Progenitor cell of endocrine pancreas (in vitro differentiated cells): ENCODE measurements at regions not wholly inside any gene's neighbourhood (a gene's known extent, or its start where the extent isn't known, plus 50 kb on each side); places are given as distances from the start of the nearest gene placed in this dataset.
A peak's percentile ranks its signal among the peaks of the same experiment; 100 is the strongest.

Experiments used
- DNase-seq: peaks from one replicate; pipeline ENCODE4 v3.0.0; 2021; ENCODE audit warnings: low spot score; ENCODE audit not compliant: unreplicated experiment
- H3K27ac Mint-ChIP-seq: 2 replicates; pipeline ENCODE4 v1.8.0; 2021; ENCODE audit warnings: mild to moderate bottlenecking, moderate library complexity, mixed read lengths
- H3K27me3 Mint-ChIP-seq: 2 replicates; pipeline ENCODE4 v1.8.0; 2021; ENCODE audit warnings: mixed read lengths
- H3K36me3 Mint-ChIP-seq: 2 replicates; pipeline ENCODE4 v1.8.0; 2022; ENCODE audit warnings: mixed read lengths; ENCODE audit not compliant: insufficient read depth
- H3K4me1 Mint-ChIP-seq: 2 replicates; pipeline ENCODE4 v1.8.0; 2021; ENCODE audit warnings: low read depth, mixed read lengths
- H3K4me3 Mint-ChIP-seq: 2 replicates; pipeline ENCODE4 v1.8.0; 2021; ENCODE audit warnings: low read depth, mild to moderate bottlenecking, moderate library complexity, mixed read lengths
- H3K9me3 Mint-ChIP-seq: 2 replicates; pipeline ENCODE4 v1.8.0; 2021; ENCODE audit warnings: low read depth, mixed read lengths
- TF ChIP-seq, protein P1 (sequence below): fragments of 200-600 bp; sonication (generic); IDR thresholded peaks from one replicate; pipeline ENCODE4 v1.5.0; 2021; ENCODE audit warnings: antibody characterized with exemption, mild to moderate bottlenecking; ENCODE audit not compliant: unreplicated experiment

DNA sequence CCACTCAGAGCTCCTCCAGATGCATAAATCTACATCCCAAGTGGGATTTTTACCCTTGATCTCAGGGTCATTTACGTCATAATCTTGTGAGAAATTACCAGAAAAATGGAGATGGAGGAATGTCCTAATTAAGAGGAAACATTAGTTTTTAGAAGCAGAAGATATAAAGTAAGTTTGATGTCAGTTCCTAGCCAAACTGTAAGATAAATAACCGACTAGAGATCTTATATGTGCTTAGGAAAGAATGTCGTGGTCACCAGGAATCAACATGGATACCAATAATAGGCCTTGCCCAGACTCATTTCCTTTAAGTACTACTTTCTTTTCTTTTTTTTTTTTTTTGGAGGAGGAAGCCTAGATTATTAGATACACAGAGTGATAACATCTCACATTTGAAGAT, 186.9 kb downstream of the UTRN start:
- TF ChIP-seq, protein P1, sequence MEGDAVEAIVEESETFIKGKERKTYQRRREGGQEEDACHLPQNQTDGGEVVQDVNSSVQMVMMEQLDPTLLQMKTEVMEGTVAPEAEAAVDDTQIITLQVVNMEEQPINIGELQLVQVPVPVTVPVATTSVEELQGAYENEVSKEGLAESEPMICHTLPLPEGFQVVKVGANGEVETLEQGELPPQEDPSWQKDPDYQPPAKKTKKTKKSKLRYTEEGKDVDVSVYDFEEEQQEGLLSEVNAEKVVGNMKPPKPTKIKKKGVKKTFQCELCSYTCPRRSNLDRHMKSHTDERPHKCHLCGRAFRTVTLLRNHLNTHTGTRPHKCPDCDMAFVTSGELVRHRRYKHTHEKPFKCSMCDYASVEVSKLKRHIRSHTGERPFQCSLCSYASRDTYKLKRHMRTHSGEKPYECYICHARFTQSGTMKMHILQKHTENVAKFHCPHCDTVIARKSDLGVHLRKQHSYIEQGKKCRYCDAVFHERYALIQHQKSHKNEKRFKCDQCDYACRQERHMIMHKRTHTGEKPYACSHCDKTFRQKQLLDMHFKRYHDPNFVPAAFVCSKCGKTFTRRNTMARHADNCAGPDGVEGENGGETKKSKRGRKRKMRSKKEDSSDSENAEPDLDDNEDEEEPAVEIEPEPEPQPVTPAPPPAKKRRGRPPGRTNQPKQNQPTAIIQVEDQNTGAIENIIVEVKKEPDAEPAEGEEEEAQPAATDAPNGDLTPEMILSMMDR: no peak
- peaks cover 43% of the 10 kb centered on the region for H3K36me3 Mint-ChIP-seq
- no peak overlapping the region for H3K27ac Mint-ChIP-seq

DNA sequence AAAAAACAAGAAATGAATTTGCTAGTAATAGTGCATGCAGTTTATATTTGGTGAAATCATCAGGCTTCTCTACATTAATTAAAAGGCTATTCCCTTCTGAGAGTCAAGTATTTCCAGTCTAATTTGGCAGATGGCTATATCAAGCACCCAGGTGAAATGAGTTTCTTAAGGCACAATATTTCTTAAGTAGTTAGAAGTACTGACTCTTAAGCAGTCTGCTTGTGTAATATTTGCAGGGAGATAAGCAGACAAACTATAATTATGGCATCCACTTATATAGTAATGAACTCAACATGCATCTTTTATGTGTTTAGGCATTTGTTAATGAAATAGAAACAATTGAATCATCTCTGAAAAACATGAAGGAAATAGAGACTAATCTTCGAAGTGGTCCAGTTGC, 189.2 kb downstream of the UTRN start:
- no peak overlapping the region for H3K4me3 Mint-ChIP-seq
- no peak for DNase-seq
- H3K36me3 Mint-ChIP-seq: peaks cover 30% of the 10 kb centered on the region
- no peak overlapping the region for H3K27ac Mint-ChIP-seq
- no peaks in the 10 kb centered on the region for H3K9me3 Mint-ChIP-seq
- TF ChIP-seq, protein P1: no peak
- peaks cover 1% of the 10 kb centered on the region for H3K4me1 Mint-ChIP-seq
- no peaks in the 10 kb centered on the region for H3K27me3 Mint-ChIP-seq

More for the DNA sequence above, 186.9 kb downstream of the UTRN start:
- Mint-ChIP-seq H3K4me1 (peaks cover 16% of the 10 kb centered on the region), H3K27me3 (no peaks in the 10 kb centered on the region), H3K4me3 (no peak overlapping the region), H3K9me3 (no peaks in the 10 kb centered on the region)
- DNase-seq: no peak

DNA sequence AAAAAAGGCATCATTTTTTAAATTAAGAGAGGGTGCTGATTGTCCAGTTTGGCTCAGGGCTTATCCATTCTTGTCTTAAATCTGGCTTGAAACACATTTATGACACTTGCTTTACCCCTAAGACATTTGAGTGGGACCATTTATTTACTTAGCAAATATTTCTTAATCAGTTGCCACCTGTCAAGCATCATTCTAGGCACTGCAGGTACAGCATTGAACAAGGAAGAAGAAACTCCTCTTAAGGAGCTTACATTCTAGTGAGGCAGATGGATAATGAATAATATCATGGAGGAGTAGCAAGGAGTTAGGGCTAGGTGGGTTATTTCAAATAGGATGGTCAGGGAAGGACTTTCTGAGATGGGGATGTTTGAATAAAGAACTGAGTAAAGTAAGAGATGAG, 189.8 kb downstream of the UTRN start:
- Mint-ChIP-seq H3K27me3 (no peaks in the 10 kb centered on the region), H3K36me3 (peaks cover 30% of the 10 kb centered on the region), H3K27ac (no peak overlapping the region), H3K9me3 (no peaks in the 10 kb centered on the region), H3K4me3 (no peak overlapping the region), H3K4me1 (no peaks in the 10 kb centered on the region)
- DNase-seq: no peak
- TF ChIP-seq, protein P1: no peak

DNA sequence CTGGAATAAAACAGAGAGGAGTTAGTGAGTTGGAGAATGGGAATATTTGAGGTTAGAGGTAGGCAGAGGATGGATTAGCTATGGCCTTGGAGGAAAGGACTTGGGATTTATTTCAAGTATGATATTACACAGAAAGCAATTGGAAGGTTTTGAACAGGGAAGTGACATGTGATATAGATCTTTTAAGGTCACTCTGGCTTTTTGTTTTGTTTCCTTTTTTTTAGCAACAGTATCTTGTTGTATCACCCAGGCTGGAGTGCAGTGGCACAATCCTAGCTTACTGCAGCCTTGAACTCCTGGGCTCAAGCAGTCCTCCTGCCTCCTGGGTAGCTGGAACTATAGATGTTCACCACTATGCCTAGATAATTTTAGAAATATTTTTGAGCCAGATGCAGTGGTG, 190.3 kb downstream of the UTRN start:
- H3K27me3 Mint-ChIP-seq: no peaks in the 10 kb centered on the region
- no peak overlapping the region for H3K4me3 Mint-ChIP-seq
- TF ChIP-seq, protein P1: no peak
- no peaks in the 10 kb centered on the region for H3K4me1 Mint-ChIP-seq
- peaks cover 30% of the 10 kb centered on the region for H3K36me3 Mint-ChIP-seq
- H3K9me3 Mint-ChIP-seq: no peaks in the 10 kb centered on the region
- no peak for DNase-seq
- H3K27ac Mint-ChIP-seq: no peak overlapping the region

DNA sequence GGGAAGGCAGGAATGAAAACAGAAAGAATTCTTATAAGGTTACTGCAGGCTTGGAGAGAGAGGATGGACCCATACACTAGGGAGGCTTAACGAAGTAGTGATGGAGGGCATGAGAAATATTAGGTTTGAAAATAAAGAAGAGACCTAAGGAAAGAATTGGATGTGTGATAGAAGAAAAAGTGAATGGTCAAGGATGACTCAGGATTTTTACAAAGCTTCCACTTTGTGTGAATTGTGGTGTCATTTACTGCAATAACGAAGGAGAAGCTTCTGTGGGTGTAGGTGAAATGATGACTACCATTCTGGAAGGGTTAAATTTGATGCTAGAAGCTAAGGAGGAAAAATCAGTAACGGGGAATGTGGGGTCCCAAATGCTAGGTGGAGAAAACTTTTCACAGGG, 191.2 kb downstream of the UTRN start:
- no peaks in the 10 kb centered on the region for H3K27me3 Mint-ChIP-seq
- no peak for DNase-seq
- H3K27ac Mint-ChIP-seq: peak overlapping the region; percentile 26
- H3K4me1 Mint-ChIP-seq: no peaks in the 10 kb centered on the region
- peaks cover 30% of the 10 kb centered on the region for H3K36me3 Mint-ChIP-seq
- TF ChIP-seq, protein P1: no peak
- no peaks in the 10 kb centered on the region for H3K9me3 Mint-ChIP-seq
- no peak overlapping the region for H3K4me3 Mint-ChIP-seq
